ENCODE measurements at regions not wholly inside any gene's neighbourhood (a gene's known extent, or its start where the extent isn't known, plus 50 kb on each side); places are given as distances from the start of the nearest gene placed in this dataset.

DNA sequence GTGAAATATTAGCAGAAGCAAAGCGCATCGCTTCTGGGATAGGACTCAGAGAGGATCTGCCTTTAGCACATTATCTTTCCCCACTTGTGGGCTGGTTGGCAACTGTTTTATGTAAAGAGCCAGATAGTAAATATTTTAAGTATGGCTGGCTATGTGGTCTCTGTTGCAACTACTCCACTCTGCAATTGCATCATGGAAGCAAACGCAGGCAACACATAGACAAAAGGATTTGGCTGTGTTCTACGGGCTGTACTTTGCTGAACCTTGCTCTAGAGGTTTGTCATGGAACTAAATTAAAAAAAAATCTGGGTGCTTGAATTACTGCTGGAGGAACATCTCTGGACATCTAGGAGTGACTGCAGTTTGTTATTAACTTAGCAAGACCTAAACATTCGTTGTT is 307.8 kb upstream of the TPK1 start:
- ChIA-PET CTCF (ENCODE audit: low intra/inter-chr PET ratio) (no interaction called here), POLR2A (no interaction called here)
- no peak overlapping the region for H3K4me2 ChIP-seq (ENCODE audit: insufficient read depth, low read length)
- no peaks in the 10 kb centered on the region for H3K36me3 ChIP-seq (ENCODE audit: control insufficient read depth, insufficient read depth, low read length)
- no peaks in the 10 kb centered on the region for H4K20me1 ChIP-seq (replicated peaks; ENCODE audit: control insufficient read depth, insufficient read depth, low read length)
- no peak overlapping the region for H3K9ac ChIP-seq (ENCODE audit: insufficient read depth in 1 of 2, low read depth in 2 of 2, low read length in 2 of 2)
- H3K27me3 ChIP-seq (ENCODE audit: control insufficient read depth in 2 of 2, insufficient read depth in 2 of 2, low read length in 2 of 2): no peaks in the 10 kb centered on the region
- no peaks in the 10 kb centered on the region for H3K79me2 ChIP-seq (ENCODE audit: control insufficient read depth, insufficient read depth, low read length)
- FAIRE-seq (no peak), DNase-seq (ENCODE audit: extremely low read depth in 1 of 4, low spot score in 3 of 4) (no peak), ATAC-seq (no peak)
- H3K27ac ChIP-seq (ENCODE audit: extremely low read depth, low read depth, low read length): no peak overlapping the region
- BruUV-seq (replicated peaks): no TSS peak
- H3K4me3 ChIP-seq: no peak overlapping the region
- intact Hi-C loops (cut with micrococcal nuclease): no loop called here
- H2AFZ ChIP-seq (ENCODE audit: low read depth, low read length): no peak overlapping the region
- H3K4me1 ChIP-seq (replicated peaks in 1 of 2; ENCODE audit: control insufficient read depth in 2 of 2, insufficient read depth in 2 of 2, low read length in 2 of 2): no peaks in the 10 kb centered on the region
- TF ChIP-seq TEAD1 (CRISPR knock-in tag; IDR thresholded peaks at IDR 0.05): no peak
- no peak for TF ChIP-seq GTF2F1 (IDR thresholded peaks at IDR 0.05; ENCODE audit: low read depth, low read length)
- no peak for TF ChIP-seq ASH1L (IDR thresholded peaks at IDR 0.05; ENCODE audit: borderline replicate concordance, low read depth, partially characterized antibody)
- TF ChIP-seq, protein P1, sequence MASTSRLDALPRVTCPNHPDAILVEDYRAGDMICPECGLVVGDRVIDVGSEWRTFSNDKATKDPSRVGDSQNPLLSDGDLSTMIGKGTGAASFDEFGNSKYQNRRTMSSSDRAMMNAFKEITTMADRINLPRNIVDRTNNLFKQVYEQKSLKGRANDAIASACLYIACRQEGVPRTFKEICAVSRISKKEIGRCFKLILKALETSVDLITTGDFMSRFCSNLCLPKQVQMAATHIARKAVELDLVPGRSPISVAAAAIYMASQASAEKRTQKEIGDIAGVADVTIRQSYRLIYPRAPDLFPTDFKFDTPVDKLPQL (IDR thresholded peaks at IDR 0.05; ENCODE audit: extremely low read depth, insufficient read length): no peak
- TF ChIP-seq ESRRA (IDR thresholded peaks at IDR 0.05; ENCODE audit: borderline replicate concordance, low read depth): no peak
- TF ChIP-seq ZNF277 (CRISPR knock-in tag; IDR thresholded peaks at IDR 0.05; ENCODE audit: borderline replicate concordance): no peak
- no peak for TF ChIP-seq PPARD (CRISPR knock-in tag; IDR thresholded peaks at IDR 0.05)
- TF ChIP-seq RNF2 (IDR thresholded peaks at IDR 0.05): no peak
- no peak for TF ChIP-seq FOS (IDR thresholded peaks at IDR 0.05; ENCODE audit: extremely low read depth, insufficient read length)
- TF ChIP-seq NONO (IDR thresholded peaks at IDR 0.05; ENCODE audit: low read depth in 2 of 2, low read length in 1 of 2): no peak
- TF ChIP-seq GABPA (tag; conservative IDR thresholded peaks at IDR 0.05; ENCODE audit: low read depth): no peak
- TF ChIP-seq EP400 (IDR thresholded peaks at IDR 0.05): no peak
- no peak for TF ChIP-seq TRIM28 (IDR thresholded peaks at IDR 0.05)
- TF ChIP-seq, protein P2, sequence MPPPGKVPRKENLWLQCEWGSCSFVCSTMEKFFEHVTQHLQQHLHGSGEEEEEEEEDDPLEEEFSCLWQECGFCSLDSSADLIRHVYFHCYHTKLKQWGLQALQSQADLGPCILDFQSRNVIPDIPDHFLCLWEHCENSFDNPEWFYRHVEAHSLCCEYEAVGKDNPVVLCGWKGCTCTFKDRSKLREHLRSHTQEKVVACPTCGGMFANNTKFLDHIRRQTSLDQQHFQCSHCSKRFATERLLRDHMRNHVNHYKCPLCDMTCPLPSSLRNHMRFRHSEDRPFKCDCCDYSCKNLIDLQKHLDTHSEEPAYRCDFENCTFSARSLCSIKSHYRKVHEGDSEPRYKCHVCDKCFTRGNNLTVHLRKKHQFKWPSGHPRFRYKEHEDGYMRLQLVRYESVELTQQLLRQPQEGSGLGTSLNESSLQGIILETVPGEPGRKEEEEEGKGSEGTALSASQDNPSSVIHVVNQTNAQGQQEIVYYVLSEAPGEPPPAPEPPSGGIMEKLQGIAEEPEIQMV (tag; conservative IDR thresholded peaks at IDR 0.05; ENCODE audit: low read depth): no peak
- no peak for TF ChIP-seq ZNF133 (CRISPR knock-in tag; IDR thresholded peaks at IDR 0.05)
- WGBS (ENCODE audit: insufficient coverage, low coverage, missing lambda C conversion rate): 2% methylated on average over 5 of the region's 5 CpGs
- no peaks in the 10 kb centered on the region for H3K9me1 ChIP-seq (ENCODE audit: control insufficient read depth, insufficient read depth, low read length)
- in situ Hi-C loops (cut with MboI): no loop called here
- H3K9me3 ChIP-seq (replicated peaks; ENCODE audit: control insufficient read depth, insufficient read depth, low read depth, low read length): no peaks in the 10 kb centered on the region

Measured in K562 (cell line).